GM12874 (cell line): ENCODE measurements at regions not wholly inside any gene's neighbourhood (a gene's known extent, or its start where the extent isn't known, plus 50 kb on each side); places are given as distances from the start of the nearest gene placed in this dataset.

Experiments
- TF ChIP-seq, protein P1 (sequence below): IDR thresholded peaks from 2 replicates; pipeline ENCODE4 v1.5.1; 2011; ENCODE audit warnings: low read depth, mild to moderate bottlenecking, control low read depth, low read length, moderate library complexity; ENCODE audit not compliant: insufficient read depth

GRCh38 chr3:124469555-124469954 is 260.7 kb upstream of the UMPS start:
- TF ChIP-seq, protein P1, sequence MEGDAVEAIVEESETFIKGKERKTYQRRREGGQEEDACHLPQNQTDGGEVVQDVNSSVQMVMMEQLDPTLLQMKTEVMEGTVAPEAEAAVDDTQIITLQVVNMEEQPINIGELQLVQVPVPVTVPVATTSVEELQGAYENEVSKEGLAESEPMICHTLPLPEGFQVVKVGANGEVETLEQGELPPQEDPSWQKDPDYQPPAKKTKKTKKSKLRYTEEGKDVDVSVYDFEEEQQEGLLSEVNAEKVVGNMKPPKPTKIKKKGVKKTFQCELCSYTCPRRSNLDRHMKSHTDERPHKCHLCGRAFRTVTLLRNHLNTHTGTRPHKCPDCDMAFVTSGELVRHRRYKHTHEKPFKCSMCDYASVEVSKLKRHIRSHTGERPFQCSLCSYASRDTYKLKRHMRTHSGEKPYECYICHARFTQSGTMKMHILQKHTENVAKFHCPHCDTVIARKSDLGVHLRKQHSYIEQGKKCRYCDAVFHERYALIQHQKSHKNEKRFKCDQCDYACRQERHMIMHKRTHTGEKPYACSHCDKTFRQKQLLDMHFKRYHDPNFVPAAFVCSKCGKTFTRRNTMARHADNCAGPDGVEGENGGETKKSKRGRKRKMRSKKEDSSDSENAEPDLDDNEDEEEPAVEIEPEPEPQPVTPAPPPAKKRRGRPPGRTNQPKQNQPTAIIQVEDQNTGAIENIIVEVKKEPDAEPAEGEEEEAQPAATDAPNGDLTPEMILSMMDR: no peak

DNA sequence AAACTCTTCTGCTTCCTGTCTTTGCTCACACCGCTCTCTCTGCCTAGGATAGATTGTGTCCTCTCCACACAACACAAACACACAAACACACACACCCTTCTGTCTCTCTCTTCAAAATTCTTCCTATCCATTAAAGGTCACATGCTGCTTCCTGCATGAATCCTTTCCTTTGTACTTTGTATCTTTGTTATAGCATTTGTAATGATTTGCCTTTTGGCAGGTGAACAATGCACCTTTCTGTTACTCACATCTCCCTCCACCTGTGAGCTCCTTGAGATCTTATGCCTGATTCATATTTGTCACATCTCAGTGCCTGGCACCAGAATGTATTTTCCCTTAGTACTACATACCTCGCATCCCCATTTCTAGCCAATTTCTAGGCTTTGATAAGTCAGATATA is 251.4 kb upstream of the UMPS start:
- TF ChIP-seq, protein P1: no peak

DNA sequence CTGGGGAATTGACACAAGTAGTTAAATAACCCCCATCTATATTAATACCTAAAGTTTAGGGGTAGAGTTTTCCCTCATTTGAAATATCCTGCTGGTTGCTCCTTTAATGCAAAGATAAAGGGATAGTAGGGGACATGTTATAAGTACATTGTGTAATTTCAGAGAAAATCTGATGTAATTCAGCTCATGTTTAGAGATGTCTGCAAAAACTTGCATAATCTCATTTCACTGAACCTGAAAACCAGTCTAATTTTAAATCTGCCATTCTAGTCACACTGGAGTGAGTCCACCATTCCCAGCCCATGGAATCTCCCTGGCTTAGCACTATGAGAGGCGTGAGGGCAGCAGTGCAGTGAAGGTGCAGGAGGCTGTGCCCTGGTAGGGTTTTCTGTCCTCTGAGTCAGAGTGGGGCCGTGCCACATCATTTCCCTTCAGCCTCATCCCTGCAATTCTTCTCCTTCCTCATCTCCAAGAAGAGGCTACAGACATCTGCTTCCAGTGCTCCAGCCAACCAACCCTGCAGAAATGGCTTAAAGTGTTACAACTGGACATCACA is 246.3 kb upstream of the UMPS start:
- TF ChIP-seq, protein P1: no peak

- TF ChIP-seq, protein P1: no peak
Observed at GRCh38 chr3:124486324-124486723, 243.9 kb upstream of the UMPS start.

DNA sequence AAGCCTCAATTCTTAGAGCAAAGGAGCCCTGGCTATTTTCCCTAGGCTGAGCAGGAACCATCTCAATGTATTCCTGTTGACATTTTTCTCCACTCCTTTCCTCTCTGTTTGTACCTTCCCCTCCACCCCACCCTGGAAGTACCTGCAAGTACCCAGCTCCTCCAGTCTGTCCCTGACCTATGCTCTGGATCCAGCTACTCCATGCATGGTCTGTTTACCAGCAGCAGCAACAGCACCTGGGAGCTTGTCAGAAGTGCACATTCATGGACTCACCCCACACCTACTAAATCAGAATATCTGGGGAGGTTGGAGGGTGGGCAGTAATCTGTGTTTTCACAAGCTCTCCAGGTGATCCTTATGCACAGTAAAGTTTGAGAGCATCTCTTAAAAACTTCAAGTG is 240.7 kb upstream of the UMPS start:
- TF ChIP-seq, protein P1: no peak

- TF ChIP-seq, protein P1: no peak
Observed at GRCh38 chr3:124491098-124491497, 239.2 kb upstream of the UMPS start.

- TF ChIP-seq, protein P1: no peak
Observed at GRCh38 chr3:124491875-124492274, 238.4 kb upstream of the UMPS start.
